ENCODE measurements at regions not wholly inside any gene's neighbourhood (a gene's known extent, or its start where the extent isn't known, plus 50 kb on each side); places are given as distances from the start of the nearest gene placed in this dataset.
A peak's percentile ranks its signal among the peaks of the same experiment; 100 is the strongest.

- intact Hi-C loops (cut with micrococcal nuclease; ENCODE audit: unreplicated experiment) (loop anchor here (5.0 kb wide), 1 partner anchor 866 kb away; no protein-coding TSS in a partner anchor), in situ Hi-C loops (cut with MboI) (no loop called here)
- CTCF ChIA-PET = interaction anchor here (0.6 to 0.9 kb wide), 5 partner anchors 15 to 866 kb away, joined by 3 read pairs; no protein-coding TSS in a partner anchor
- RAD21 ChIA-PET (ENCODE audit: unreplicated experiment) = no interaction called here
- WGBS (ENCODE audit: insufficient coverage, insufficient replicate concordance, low lambda C conversion rate, missing lambda C conversion rate) = 0% methylated on average over 1 of the region's 1 CpG
- POLR2A ChIA-PET = interaction anchor here (0.5 kb wide), 1 partner anchor 1606 kb away, joined by 4 read pairs; no protein-coding TSS in a partner anchor
- Histone ChIP-seq H3K4me1 (ENCODE audit: control insufficient read depth, insufficient read depth, low read length) (no peaks in the 10 kb centered on the region), H3K79me2 (ENCODE audit: control insufficient read depth, insufficient read depth, low read length) (no peaks in the 10 kb centered on the region), H3K27me3 (replicated peaks in 1 of 2; ENCODE audit: control insufficient read depth in 2 of 2, insufficient read depth in 2 of 2, low read length in 1 of 2) (no peaks in the 10 kb centered on the region; a peak in 1 of 4 replicates), H3K9ac (ENCODE audit: control insufficient read depth, insufficient read depth, low read length) (no peak overlapping the region), H2AFZ (ENCODE audit: control insufficient read depth, low read depth, low read length) (no peak overlapping the region), H3K9me3 (replicated peaks; ENCODE audit: control insufficient read depth, insufficient read depth, low read length) (no peaks in the 10 kb centered on the region; the same call in 2 of the 3 replicates), H3K36me3 (ENCODE audit: control insufficient read depth in 2 of 2, insufficient read depth in 2 of 2, low read length in 1 of 2) (no peaks in the 10 kb centered on the region), H3K4me2 (ENCODE audit: control insufficient read depth, insufficient read depth) (no peak overlapping the region), H3K4me3 (no peak overlapping the region), H4K20me1 (ENCODE audit: control insufficient read depth, insufficient read depth) (no peaks in the 10 kb centered on the region), H3K27ac (ENCODE audit: control insufficient read depth, insufficient read depth) (no peak overlapping the region)
- TF ChIP-seq CTCF (IDR thresholded peaks at IDR 0.05 in 2 of 3, conservative IDR thresholded peaks at IDR 0.05 in 1 of 3; ENCODE audit: control insufficient read depth in 2 of 3, extremely low read depth in 1 of 3, insufficient read depth in 1 of 3, low read depth in 3 of 3, low read length in 3 of 3) (peak; percentile 27 to 46 (median 46); a peak in 5 of 6 replicates), SMC3 (IDR thresholded peaks at IDR 0.05; ENCODE audit: borderline replicate concordance, low read length) (peak; percentile 38; the same call in 1 of the 2 replicates), RAD21 (IDR thresholded peaks at IDR 0.05; ENCODE audit: insufficient read depth, low read depth, low read length) (peak; percentile 67), RUNX3 (IDR thresholded peaks at IDR 0.05; ENCODE audit: low read length) (0 out of 2 replicates have a peak, but pooled peaks have one; percentile 21), IKZF2 (IDR thresholded peaks at IDR 0.05) (no peak)
- ATAC-seq = peak; percentile 54; the same call in 2 of the 3 replicates
- SMC1A ChIA-PET (ENCODE audit: uncharacterized antibody, unreplicated experiment) = interaction anchor here (0.6 to 1.0 kb wide), 4 partner anchors 10 to 609 kb away, joined by 3 to 4 read pairs (median 3); no protein-coding TSS in a partner anchor
- DNase-seq (ENCODE audit: low read depth, low spot score) = no peak
- FAIRE-seq = no peak
- BruUV-seq (replicated peaks) = no TSS peak
Measured at GRCh38 chr5:8340739-8341344, 471.9 kb downstream of the MTRR start.

Data from GM12878 (cell line).